Liver (tissue), 8 donors: ENCODE measurements at regions not wholly inside any gene's neighbourhood (a gene's known extent, or its start where the extent isn't known, plus 50 kb on each side); places are given as distances from the start of the nearest gene placed in this dataset.

ENCODE experiments used
- DNase-seq: peaks from one replicate; pipeline ENCODE4 v3.0.0-alpha.2; 2017; ENCODE audit warnings: low spot score
- H3K27ac ChIP-seq, 2 donors: one replicate each; pipeline ENCODE4 v1.7.0; 2013; ENCODE audit warnings: inconsistent platforms in 2 of 2, low read length in 2 of 2, control low read depth in 1 of 2, low read depth in 1 of 2, mild to moderate bottlenecking in 1 of 2
- H3K27me3 ChIP-seq, 4 donors: one replicate each; pipeline versions ENCODE4 v1.6.1 to v1.7.0; 2013; ENCODE audit warnings: low read length in 3 of 4, inconsistent platforms in 1 of 4, mild to moderate bottlenecking in 1 of 4, moderate library complexity in 1 of 4; ENCODE audit not compliant: control insufficient read depth in 4 of 4, insufficient read depth in 4 of 4
- H3K36me3 ChIP-seq, 4 donors: one replicate each; pipeline versions ENCODE4 v1.6.1 to v1.7.0; 2013; ENCODE audit warnings: low read length in 3 of 4, mild to moderate bottlenecking in 3 of 4, low read depth in 1 of 4, moderate library complexity in 1 of 4; ENCODE audit not compliant: control insufficient read depth in 4 of 4, insufficient read depth in 3 of 4
- H3K4me1 ChIP-seq, 4 donors: one replicate each; pipeline versions ENCODE4 v1.6.1 to v1.7.0; 2013; ENCODE audit warnings: low read length in 3 of 4, mild to moderate bottlenecking in 3 of 4, moderate library complexity in 1 of 4; ENCODE audit not compliant: control insufficient read depth in 4 of 4, insufficient read depth in 4 of 4
- H3K4me3 ChIP-seq, 3 donors: one replicate each; pipeline versions ENCODE4 v1.6.1 to v1.7.0; 2013; ENCODE audit warnings: low read length in 3 of 3, control low read depth in 1 of 3, low read depth in 1 of 3, mild to moderate bottlenecking in 1 of 3
- H3K9ac ChIP-seq, 2 donors: one replicate each; pipeline ENCODE4 v1.7.0; 2013; ENCODE audit warnings: low read length in 2 of 2, mild to moderate bottlenecking in 2 of 2, moderate library complexity in 2 of 2, control low read depth in 1 of 2, low read depth in 1 of 2
- H3K9me3 ChIP-seq, 4 donors: one replicate each; pipeline versions ENCODE4 v1.6.1 to v1.7.0; 2013; ENCODE audit warnings: low read length in 3 of 4; ENCODE audit not compliant: control insufficient read depth in 4 of 4
- ATF3 ChIP-seq: IDR thresholded peaks from 2 replicates; pipeline ENCODE4 v1.6.1; 2016; ENCODE audit warnings: antibody characterized with exemption
- CTCF ChIP-seq: fragments of 150-350 bp; IDR thresholded peaks from 2 replicates; pipeline ENCODE4 v1.5.1; 2017; ENCODE audit warnings: improper control_type of control experiment, low read depth, low read length; ENCODE audit not compliant: missing input control
- EGR1 ChIP-seq, 2 donors: IDR thresholded peaks; 2 replicates each; pipeline ENCODE4 v1.6.1; 2016 to 2018; ENCODE audit warnings: antibody characterized with exemption in 2 of 2, low read depth in 2 of 2
- FOXA2 ChIP-seq: IDR thresholded peaks from 2 replicates; pipeline ENCODE4 v1.6.1; 2016; ENCODE audit warnings: antibody characterized with exemption
- GABPA ChIP-seq, 2 donors: IDR thresholded peaks in 1 of 2; conservative IDR thresholded peaks in 1 of 2; 2 replicates each; pipeline ENCODE4 v1.6.1; 2016; ENCODE audit warnings: antibody characterized with exemption in 2 of 2, mild to moderate bottlenecking in 1 of 2, moderate library complexity in 1 of 2
- HNF4A ChIP-seq, 2 donors: conservative IDR thresholded peaks; 2 replicates each; pipeline ENCODE4 v1.6.1; 2016; ENCODE audit warnings: antibody characterized with exemption in 2 of 2, mild to moderate bottlenecking in 2 of 2
- HNF4G ChIP-seq: IDR thresholded peaks from 2 replicates; pipeline ENCODE4 v1.6.1; 2016; ENCODE audit warnings: antibody characterized with exemption
- JUND ChIP-seq, 2 donors: IDR thresholded peaks; 2 replicates each; pipeline ENCODE4 v1.6.1; 2016; ENCODE audit warnings: antibody characterized with exemption in 2 of 2
- MAX ChIP-seq: IDR thresholded peaks from 2 replicates; pipeline ENCODE4 v1.6.1; 2016; ENCODE audit warnings: antibody characterized with exemption
- NR2F2 ChIP-seq: IDR thresholded peaks from 2 replicates; pipeline ENCODE4 v1.6.1; 2016; ENCODE audit warnings: antibody characterized with exemption
- RAD21 ChIP-seq, 2 donors: IDR thresholded peaks; 2 replicates each; pipeline ENCODE4 v1.6.1; 2016; ENCODE audit warnings: antibody characterized with exemption in 2 of 2, mild to moderate bottlenecking in 2 of 2
- REST ChIP-seq: IDR thresholded peaks from 2 replicates; pipeline ENCODE4 v1.6.1; 2016; ENCODE audit warnings: antibody characterized with exemption, mild to moderate bottlenecking
- RXRA ChIP-seq, 2 donors: IDR thresholded peaks; 2 replicates each; pipeline ENCODE4 v1.6.1; 2017 to 2018; ENCODE audit warnings: antibody characterized with exemption in 2 of 2, mild to moderate bottlenecking in 1 of 2
- SP1 ChIP-seq: IDR thresholded peaks from 2 replicates; pipeline ENCODE4 v1.6.1; 2018; ENCODE audit warnings: antibody characterized with exemption, mild to moderate bottlenecking
- TAF1 ChIP-seq: conservative IDR thresholded peaks from 2 replicates; pipeline ENCODE4 v1.6.1; 2016; ENCODE audit warnings: antibody characterized with exemption, mild to moderate bottlenecking
- YY1 ChIP-seq: IDR thresholded peaks from 2 replicates; pipeline ENCODE4 v1.6.1; 2016; ENCODE audit warnings: antibody characterized with exemption, mild to moderate bottlenecking
- ZBTB33 ChIP-seq: IDR thresholded peaks from 2 replicates; pipeline ENCODE4 v1.6.1; 2016; ENCODE audit warnings: antibody characterized with exemption
- WGBS: extraction: QIAGEN DNeasy Blood & Tissue Kit; methylation state at CpG from one replicate; pipeline ENCODE4 v1.1.7; 2013; 5-methylcytosine and 5-hydroxymethylcytosine counted together
- donor health status: healthy.
- donor health status: healthy.
- donor health status: healthy.
- donor health status: healthy.
- donor health status: healthy.

- 90% methylated on average over 3 of the region's 3 CpGs for WGBS
These were observed 84.5 kb upstream of the ARHGEF9 start for GRCh38 chrX:63869506-63869905.

GRCh38 chrX:63855896-63856295 is 70.9 kb upstream of the ARHGEF9 start:
- H3K36me3 ChIP-seq: no peaks in the 10 kb centered on the region
- H3K9me3 ChIP-seq: no peaks in the 10 kb centered on the region
- no peaks in the 10 kb centered on the region for H3K27me3 ChIP-seq
- TF ChIP-seq MAX (no peak), FOXA2 (no peak), JUND (IDR thresholded peaks at IDR 0.05) (no peak), SP1 (no peak), NR2F2 (no peak), ATF3 (no peak), YY1 (no peak)
- H3K9ac ChIP-seq: no peak overlapping the region
- no peak for DNase-seq
- no peaks in the 10 kb centered on the region for H3K4me1 ChIP-seq
- H3K27ac ChIP-seq: no peak overlapping the region
- no peak overlapping the region for H3K4me3 ChIP-seq

More at GRCh38 chrX:63869506-63869905, 84.5 kb upstream of the ARHGEF9 start:
- Histone ChIP-seq H3K4me1 (no peaks in the 10 kb centered on the region), H3K27me3 (no peaks in the 10 kb centered on the region), H3K4me3 (no peak overlapping the region), H3K9me3 (peaks cover 0 to 3% (median 0%) of the 10 kb centered on the region in 4 donors), H3K9ac (no peak overlapping the region), H3K36me3 (no peaks in the 10 kb centered on the region), H3K27ac (no peak overlapping the region)
- TF ChIP-seq SP1 (no peak), YY1 (no peak)
- DNase-seq: no peak

- Histone ChIP-seq H3K36me3 (no peaks in the 10 kb centered on the region), H3K4me3 (no peak overlapping the region), H3K9ac (no peak overlapping the region), H3K27ac (no peak overlapping the region), H3K9me3 (peaks cover 0 to 5% (median 0%) of the 10 kb centered on the region in 4 donors), H3K4me1 (no peaks in the 10 kb centered on the region), H3K27me3 (peaks cover 0 to 4% (median 0%) of the 10 kb centered on the region in 4 donors)
- no peak for TF ChIP-seq ATF3
- no peak for TF ChIP-seq JUND (IDR thresholded peaks at IDR 0.05)
- TF ChIP-seq MAX: no peak
- TF ChIP-seq TAF1: no peak
- no peak for TF ChIP-seq GABPA (IDR thresholded peaks at IDR 0.05 in 1 of 2, conservative IDR thresholded peaks at IDR 0.05 in 1 of 2)
- no peak for TF ChIP-seq RAD21 (IDR thresholded peaks at IDR 0.05)
- TF ChIP-seq RXRA (IDR thresholded peaks at IDR 0.05): no peak
- TF ChIP-seq ZBTB33: no peak
- no peak for TF ChIP-seq HNF4G
- TF ChIP-seq HNF4A (conservative IDR thresholded peaks at IDR 0.05): no peak
- no peak for TF ChIP-seq FOXA2
- no peak for TF ChIP-seq EGR1 (IDR thresholded peaks at IDR 0.05; ENCODE audit: low read depth in 2 of 2)
- TF ChIP-seq YY1: no peak
- no peak for TF ChIP-seq CTCF
- TF ChIP-seq REST: no peak
- TF ChIP-seq NR2F2: no peak
- DNase-seq: no peak
- WGBS: 59% methylated on average over 4 of the region's 4 CpGs
These were observed 50.3 kb upstream of the ARHGEF9 start for GRCh38 chrX:63835361-63835760.
